GM19240 (cell line): ENCODE measurements at regions not wholly inside any gene's neighbourhood (a gene's known extent, or its start where the extent isn't known, plus 50 kb on each side); places are given as distances from the start of the nearest gene placed in this dataset.

Experiments used
- DNase-seq: peaks from one replicate; pipeline ENCODE4 v3.0.0; 2011; ENCODE audit warnings: low spot score; ENCODE audit not compliant: insufficient read length

DNA sequence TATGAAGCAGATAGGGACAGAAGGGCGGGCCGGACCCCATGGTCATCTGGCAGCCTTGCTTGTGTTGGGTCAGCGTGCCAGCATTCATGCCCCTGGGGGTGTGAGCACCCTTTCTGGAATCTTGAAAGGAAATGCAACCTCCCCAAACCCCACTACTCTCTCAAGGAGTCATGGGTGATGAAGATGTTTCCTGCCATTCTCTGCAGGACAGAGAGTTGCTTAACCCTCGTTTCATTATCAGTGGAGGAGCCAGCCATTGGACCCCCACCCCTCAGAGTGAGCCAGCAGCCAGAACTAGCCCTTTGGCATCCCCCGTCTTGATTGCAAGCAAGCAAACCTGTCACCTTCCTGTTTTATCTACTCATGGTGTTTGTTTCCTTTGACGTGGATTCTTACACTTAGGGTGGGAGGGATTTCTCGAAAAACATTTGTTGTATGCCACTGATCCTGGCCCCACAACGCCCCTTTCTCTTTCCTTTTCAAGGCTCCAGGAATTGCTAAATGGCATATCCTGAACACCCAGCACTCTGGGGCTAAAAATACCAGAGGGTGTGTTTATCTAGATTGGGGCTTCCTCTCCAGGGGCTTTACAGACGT is 258.3 kb downstream of the ETS1 start:
- DNase-seq = no peak

DNA sequence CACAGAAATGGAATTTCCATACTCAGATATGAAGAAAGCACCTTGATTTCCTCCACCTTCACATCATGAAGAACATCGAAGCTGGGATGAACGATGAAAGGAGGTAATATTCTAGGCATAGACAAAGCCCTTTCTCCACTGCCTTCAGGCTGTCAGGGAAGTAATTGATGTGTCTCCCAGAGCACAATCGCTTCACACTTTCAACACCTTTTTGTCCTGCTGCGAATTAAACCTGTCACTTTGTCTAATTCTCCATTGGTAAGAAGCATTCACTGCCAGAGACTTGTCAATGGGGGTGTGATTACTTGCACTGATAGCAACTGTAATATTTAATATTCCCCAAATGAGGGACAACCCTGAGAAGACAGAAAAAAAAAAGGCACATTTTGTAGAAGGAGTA is 260.1 kb downstream of the ETS1 start:
- DNase-seq = no peak

GRCh38 chr11:128326791-128327190 is 260.6 kb downstream of the ETS1 start:
- no peak for DNase-seq

DNA sequence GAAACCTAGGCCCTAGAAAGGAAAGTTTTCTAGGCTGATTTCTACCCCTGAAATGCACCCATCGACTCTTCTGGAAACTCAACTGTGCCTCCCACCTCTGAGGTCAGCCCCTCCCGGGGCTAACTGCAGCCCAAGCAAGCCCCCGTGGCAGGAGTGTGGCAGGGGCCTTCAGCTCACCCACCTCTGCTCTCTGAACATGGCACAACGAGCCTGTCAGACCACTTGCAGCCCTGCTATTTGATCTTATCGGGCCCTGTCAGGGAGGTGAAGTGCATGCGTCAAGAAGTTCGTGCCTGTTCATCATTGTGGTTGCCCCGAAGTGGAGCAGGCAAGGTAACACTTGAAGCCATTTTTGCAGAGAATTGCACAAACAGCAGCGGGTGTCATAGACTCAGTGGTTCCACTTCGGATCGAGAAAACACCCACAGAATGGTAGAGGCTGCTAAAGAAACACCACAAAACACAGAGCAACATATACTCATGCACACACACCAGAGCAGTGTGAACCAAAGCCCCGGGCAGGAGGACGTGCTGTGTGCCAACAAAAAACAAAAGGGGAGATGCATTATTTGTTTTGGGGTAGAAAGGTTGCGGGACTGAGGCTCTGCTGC is 262.7 kb downstream of the ETS1 start:
- no peak for DNase-seq

- no peak for DNase-seq
Observed at GRCh38 chr11:128324051-128324481, 263.3 kb downstream of the ETS1 start.

DNA sequence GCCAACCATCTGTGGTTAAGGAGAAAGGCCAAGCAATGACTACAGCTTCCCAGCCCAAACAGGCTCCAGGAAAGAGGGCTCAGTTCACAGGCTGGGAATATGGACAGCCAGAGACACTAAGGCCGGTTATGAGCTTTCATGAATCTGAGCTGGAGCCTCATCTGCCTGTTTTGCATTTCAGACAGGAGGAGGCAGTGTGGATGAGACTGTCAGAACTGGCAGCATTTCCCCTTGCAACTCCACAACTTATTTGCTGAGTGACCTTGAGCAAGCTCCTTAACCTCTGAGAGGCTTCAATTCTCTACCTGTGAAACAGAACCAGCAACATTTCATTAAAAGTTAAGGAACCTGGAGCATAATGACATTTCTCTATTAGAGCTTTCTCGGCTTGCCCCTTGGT is 264.0 kb downstream of the ETS1 start:
- DNase-seq = no peak

DNA sequence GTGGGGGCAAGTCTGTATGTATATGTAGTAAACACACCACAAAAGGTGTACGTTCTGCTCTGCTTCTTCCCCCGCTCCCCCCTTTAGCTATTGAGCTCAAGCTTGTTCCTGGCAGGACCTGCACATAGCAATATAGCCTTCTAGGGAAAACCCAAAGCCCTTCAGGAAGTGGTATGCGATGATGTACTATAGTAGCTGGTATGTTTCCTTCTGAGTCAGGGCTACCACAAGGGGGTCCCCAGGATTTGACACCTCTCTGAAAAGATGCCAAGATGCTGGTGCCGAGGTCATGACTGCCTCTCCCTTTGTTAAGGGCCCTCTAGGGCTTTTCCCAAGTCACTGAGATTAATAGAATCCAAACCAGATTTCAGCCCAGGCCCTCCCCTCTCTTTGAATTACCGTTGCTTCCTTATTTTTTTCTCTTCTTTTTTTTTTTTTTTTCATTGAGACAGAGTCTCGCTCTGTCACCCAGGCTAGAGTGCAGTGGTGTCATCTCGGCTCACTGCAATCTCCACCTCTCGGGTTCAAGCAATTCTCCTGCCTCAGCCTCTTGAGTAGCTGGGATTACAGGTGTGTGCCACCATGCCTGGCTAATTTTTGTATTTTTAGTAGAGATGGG is 268.4 kb downstream of the ETS1 start:
- DNase-seq = peak; percentile 47

DNA sequence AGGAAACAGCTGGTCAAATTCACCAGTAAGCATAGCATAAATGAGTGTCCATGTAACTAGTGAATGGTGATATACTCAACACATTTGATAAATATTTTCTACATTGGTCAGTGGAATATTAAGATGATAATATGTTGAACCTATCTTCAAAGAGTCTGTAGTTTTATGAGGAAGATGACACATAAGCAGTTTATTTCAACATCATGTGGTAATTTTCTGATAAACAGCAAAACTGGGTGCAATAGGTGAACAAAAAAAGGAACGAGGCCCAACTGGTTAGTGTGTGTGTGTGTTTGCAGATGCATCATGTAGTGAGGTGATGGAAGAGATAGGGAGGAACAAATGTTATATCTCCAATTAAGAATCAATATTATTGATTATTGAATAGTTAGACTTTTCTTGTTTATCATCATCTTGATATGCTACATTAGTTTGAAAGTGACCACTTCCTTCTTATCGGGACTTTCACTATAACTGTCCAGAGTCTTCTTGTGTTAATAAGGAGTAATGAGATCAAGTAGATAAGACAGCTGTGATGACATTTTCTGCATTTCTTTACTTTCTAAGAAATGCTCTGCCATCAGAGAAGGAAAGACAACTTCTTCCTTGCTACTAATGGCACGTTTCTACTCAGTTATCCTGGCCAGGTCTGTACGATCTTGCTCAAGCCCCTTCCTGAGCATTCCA is 270.7 kb downstream of the ETS1 start:
- DNase-seq = no peak

DNA sequence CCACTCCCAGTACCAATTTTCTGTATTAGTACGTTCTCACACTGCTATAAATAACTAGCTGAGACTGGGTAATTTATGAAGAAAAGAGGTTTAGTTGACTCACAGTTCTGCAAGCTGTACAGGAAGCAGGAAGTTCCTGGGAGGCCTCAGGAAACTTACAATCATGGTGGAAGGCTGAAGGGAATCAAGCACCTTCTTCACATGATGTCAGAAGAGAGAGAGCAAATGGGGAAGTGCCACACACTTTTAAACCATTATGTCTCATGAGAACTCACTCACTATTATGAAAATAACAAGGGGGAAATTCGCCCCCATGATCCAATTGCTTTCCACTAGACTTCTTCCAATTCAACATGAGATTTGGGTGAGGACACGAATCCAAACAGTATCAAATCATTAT is 271.4 kb downstream of the ETS1 start:
- DNase-seq = no peak

DNA sequence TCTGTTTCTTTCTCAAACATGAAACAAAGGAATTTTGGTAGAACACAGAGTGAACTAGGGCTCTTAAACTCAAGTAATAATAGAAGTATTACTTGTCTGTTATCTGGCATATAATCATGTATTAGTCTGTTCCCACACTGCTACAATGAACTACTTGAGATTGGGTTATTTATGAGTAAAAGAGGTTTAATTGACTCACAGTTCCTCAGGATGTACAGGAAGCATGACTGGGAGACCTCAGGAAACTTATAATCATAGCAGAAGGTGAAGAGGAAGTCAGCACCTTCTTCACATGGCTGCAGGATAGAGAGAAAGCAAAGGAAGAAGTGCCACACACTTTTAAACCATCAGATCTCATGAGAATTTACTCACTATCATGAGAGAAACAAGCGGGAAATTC is 273.4 kb downstream of the ETS1 start:
- DNase-seq = no peak

DNA sequence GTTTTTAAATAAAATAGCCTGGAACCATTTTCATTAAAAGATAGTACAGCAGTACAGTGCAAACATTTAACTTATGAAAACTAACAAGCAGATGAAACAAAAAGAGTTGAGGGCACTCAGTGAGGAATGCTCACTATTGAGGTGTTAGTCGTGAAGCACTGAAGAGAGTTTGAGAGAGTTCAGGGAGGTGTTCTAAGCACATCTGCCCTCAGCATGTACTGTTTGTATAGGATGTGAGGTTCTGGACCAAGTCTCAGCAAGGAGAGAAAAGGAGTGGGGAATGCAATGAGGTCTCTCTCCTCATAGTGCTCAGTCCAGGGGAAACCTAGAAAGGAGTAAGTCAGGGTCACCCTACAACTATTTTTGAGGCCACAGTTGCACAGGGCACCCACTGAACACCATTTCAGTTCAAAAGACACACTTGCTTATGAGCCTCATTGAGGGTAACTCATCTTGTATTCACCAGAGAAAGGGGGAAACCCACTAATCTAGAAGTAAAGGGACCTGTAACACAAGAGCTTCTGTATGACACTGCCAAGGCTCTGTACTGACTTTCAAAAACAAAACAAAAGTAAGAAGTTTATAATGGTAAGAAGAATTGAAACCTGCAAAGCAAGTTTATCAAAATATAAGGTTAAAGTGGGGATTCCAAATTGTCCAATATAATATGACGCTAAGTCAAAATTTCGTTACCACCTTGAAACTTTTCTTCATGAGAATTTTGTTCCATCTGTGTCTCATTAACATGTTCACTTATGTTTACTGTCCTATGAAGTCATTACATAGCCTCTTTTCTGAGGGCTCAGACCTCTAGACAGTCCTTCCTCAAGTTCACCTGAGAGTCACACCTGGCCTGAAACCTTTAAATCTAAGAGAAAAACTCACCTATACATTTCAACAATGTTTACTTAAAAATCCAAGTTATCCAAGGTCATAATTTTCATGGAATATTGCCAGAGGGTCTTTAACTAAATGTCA is 275.3 kb downstream of the ETS1 start:
- DNase-seq = no peak

DNA sequence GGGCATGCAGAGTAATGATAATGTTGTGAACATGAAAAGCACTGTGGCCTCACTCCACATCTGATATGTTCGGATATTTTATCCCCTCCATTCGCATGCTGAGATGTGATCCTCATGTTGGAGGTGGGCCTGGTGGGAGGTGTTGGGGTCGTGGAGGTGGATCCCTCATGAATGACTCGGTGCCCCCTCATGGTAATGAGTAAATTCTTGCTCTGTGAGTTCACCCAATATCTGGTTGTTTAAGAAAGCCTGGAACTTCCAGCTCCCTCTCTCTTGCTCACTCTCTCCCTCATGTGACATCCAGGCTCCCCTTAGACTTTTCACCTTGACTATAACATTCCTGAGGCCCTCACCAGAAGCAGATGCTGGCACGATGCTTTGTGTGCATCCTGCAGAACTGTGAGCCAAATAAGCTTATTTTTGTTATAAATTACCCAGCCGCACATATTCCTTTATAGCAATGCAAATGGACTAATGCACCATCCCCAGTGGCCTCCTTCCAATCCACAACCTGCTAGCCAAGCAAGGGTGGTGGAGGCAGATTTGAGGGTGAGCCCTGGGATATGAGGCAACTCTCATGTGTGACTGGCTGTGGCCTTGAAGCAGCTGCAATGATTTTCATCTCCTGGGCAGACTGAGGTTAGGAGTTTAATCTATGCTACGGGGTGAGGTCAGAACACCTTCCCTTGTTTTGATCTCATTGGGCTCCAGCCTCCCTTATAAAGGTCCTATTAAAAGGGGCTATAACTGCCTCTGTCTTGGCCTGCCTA is 276.5 kb downstream of the ETS1 start:
- DNase-seq = no peak

GRCh38 chr11:128310005-128310404 is 277.4 kb downstream of the ETS1 start:
- no peak for DNase-seq

GRCh38 chr11:128308794-128309193 is 278.6 kb downstream of the ETS1 start:
- DNase-seq = no peak

DNA sequence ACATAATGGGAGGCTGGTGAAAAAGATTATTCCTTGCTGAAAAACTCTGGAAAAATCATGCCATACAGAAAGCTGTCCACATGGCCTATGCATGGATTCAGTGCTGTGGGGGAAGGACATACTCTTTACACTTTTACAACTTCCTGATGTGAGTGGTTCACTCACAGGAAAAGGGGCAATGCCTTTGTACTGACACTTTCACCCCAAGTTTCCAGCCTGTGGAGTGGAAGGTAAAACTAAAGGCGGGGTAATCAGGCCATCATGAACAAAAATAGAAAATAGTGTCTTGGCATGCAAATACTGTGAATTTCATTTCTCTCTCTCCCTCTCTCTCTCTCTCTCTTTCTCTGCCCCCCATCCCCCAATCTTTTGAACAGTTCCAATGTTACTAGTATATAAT is 281.8 kb downstream of the ETS1 start:
- DNase-seq = no peak

DNA sequence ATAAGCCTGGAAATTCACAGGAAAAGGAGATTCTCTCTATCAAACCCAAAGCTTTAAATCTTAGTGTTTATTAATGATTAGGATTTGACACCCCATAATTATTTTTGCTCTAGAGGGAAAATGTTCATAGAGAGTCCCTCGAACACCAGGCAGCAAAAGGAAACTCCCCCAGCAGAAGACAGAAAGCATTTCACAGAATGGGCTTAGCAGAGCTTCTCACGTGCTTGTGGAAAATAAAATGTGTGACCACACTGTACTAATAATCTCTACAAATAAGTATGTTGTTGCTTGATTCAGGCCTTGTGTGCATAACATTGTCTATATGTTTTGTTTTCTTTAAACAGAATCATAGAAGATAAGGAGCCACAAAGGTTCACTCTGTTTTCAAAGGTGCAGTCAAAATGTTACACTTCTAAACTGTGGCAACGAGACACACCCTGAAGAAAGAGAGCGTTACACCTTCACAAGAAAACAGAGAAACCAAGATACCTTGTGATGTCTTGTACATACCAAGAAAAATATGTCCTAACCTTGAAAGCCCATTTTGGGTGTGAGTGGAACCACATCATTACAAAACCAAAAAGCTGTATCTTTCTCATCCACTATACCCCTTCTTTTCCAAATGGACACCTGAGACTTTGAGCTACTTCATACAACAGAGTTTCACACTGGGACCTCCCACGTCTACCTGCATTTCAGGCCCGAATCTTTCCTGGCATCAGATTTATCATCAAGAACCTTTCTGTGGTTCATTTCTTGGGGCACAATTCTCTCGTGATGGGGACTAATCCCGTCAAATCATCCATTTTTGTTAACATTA is 282.5 kb downstream of the ETS1 start:
- DNase-seq = no peak

- no peak for DNase-seq
Observed at GRCh38 chr11:128304116-128304515, 283.2 kb downstream of the ETS1 start.

GRCh38 chr11:128303383-128303782 is 284.0 kb downstream of the ETS1 start:
- no peak for DNase-seq

DNA sequence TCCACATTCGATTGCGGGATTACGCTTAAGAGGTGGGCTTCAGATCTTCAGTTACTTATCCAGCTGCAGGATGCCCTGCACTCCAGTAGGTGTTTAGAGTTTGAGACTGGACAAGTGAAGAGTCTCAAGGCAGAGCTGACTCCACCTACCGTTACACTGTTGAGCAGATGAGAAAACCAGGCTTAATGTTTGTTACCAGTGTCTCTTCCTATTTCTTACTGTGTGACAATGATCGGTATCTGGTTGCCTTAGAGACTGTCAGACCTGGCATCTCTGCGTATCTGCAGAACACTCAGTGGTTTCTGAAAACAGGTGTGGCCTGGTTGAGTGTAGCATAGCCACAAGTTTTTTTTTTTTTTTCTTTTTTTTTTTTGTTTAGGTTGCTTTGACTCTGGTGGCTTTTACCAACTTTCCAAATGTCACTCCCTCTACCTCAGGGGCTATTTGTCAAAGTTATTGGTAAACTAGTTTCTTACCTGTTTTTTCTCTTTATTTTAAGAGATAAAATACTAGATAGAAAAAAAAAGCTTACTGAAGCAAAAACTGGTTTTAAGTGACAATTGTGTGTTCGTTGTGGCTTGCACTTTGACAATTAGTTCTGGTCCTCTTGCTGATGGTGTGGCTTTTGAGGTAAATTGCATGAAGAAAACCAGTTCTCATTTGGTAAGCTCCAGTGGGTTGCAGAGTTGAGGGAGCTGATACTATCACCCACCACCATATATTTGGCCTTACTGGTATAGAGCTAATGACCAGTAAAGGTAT is 284.8 kb downstream of the ETS1 start:
- no peak for DNase-seq
